ENCODE measurements at regions not wholly inside any gene's neighbourhood (a gene's known extent, or its start where the extent isn't known, plus 50 kb on each side); places are given as distances from the start of the nearest gene placed in this dataset.

- 94% methylated on average over 7 of the region's 9 CpGs for WGBS
- H3K36me3 ChIP-seq, result no peaks in the 10 kb centered on the region
Observed at GRCh38 chr2:150369862-150370261, 117.6 kb downstream of the RND3 start.

GRCh38 chr2:150358468-150358807 lies 129.0 kb downstream of the RND3 start:
- H3K27ac ChIP-seq, result no peak overlapping the region
- H3K27me3 ChIP-seq, result no peaks in the 10 kb centered on the region
- no peaks in the 10 kb centered on the region for H3K4me1 ChIP-seq
- H3K9me3 ChIP-seq, result no peaks in the 10 kb centered on the region
- 77% methylated on average over 3 of the region's 3 CpGs for WGBS
- H3K4me3 ChIP-seq, result no peak overlapping the region
- TF ChIP-seq POLR2A (IDR thresholded peaks at IDR 0.05) (no peak), POLR2AphosphoS5 (IDR thresholded peaks at IDR 0.05) (no peak), CTCF (IDR thresholded peaks at IDR 0.05) (no peak), EP300 (IDR thresholded peaks at IDR 0.05) (no peak)
- DNase-seq (ENCODE audit: low spot score in 2 of 2), result no peak
- no peaks in the 10 kb centered on the region for H3K36me3 ChIP-seq

More at GRCh38 chr2:150369862-150370261, 117.6 kb downstream of the RND3 start:
- Histone ChIP-seq H3K9me3 (no peaks in the 10 kb centered on the region), H3K27me3 (no peaks in the 10 kb centered on the region), H3K4me1 (no peaks in the 10 kb centered on the region), H3K4me3 (no peak overlapping the region), H3K27ac (no peak overlapping the region)
- no peak for DNase-seq (ENCODE audit: low spot score in 2 of 2)
- TF ChIP-seq POLR2A (IDR thresholded peaks at IDR 0.05) (no peak), POLR2AphosphoS5 (IDR thresholded peaks at IDR 0.05) (no peak), CTCF (IDR thresholded peaks at IDR 0.05) (no peak), EP300 (IDR thresholded peaks at IDR 0.05) (no peak)

GRCh38 chr2:150357770-150358467 lies 129.5 kb downstream of the RND3 start:
- no peaks in the 10 kb centered on the region for H3K27me3 ChIP-seq
- no peak overlapping the region for H3K4me3 ChIP-seq
- H3K9me3 ChIP-seq, result no peaks in the 10 kb centered on the region
- DNase-seq (ENCODE audit: low spot score in 2 of 2), result no peak
- TF ChIP-seq EP300 (IDR thresholded peaks at IDR 0.05), result no peak
- TF ChIP-seq POLR2AphosphoS5 (IDR thresholded peaks at IDR 0.05), result no peak
- TF ChIP-seq POLR2A (IDR thresholded peaks at IDR 0.05), result no peak
- no peak for TF ChIP-seq CTCF (IDR thresholded peaks at IDR 0.05)
- no peaks in the 10 kb centered on the region for H3K4me1 ChIP-seq
- WGBS, result 54% methylated on average over 2 of the region's 2 CpGs
- no peaks in the 10 kb centered on the region for H3K36me3 ChIP-seq
- no peak overlapping the region for H3K27ac ChIP-seq

GRCh38 chr2:150355440-150355839 lies 132.0 kb downstream of the RND3 start:
- Histone ChIP-seq H3K4me3 (no peak overlapping the region), H3K27me3 (no peaks in the 10 kb centered on the region), H3K27ac (no peak overlapping the region), H3K9me3 (no peaks in the 10 kb centered on the region), H3K36me3 (no peaks in the 10 kb centered on the region), H3K4me1 (no peaks in the 10 kb centered on the region)
- WGBS, result 91% methylated on average over 2 of the region's 2 CpGs
- DNase-seq (ENCODE audit: low spot score in 2 of 2), result no peak
- no peak for TF ChIP-seq CTCF (IDR thresholded peaks at IDR 0.05)
- no peak for TF ChIP-seq POLR2A (IDR thresholded peaks at IDR 0.05)

- 82% methylated on average over 2 of the region's 2 CpGs for WGBS
- H3K9me3 ChIP-seq, result no peaks in the 10 kb centered on the region
- no peak overlapping the region for H3K4me3 ChIP-seq
- TF ChIP-seq CTCF (IDR thresholded peaks at IDR 0.05) (no peak), POLR2AphosphoS5 (IDR thresholded peaks at IDR 0.05) (no peak), POLR2A (IDR thresholded peaks at IDR 0.05) (no peak), EP300 (IDR thresholded peaks at IDR 0.05) (no peak)
- no peaks in the 10 kb centered on the region for H3K4me1 ChIP-seq
- DNase-seq (ENCODE audit: low spot score in 2 of 2), result no peak
- H3K27me3 ChIP-seq, result no peaks in the 10 kb centered on the region
- H3K36me3 ChIP-seq, result no peaks in the 10 kb centered on the region
- H3K27ac ChIP-seq, result no peak overlapping the region
Observed at GRCh38 chr2:150353376-150353775, 134.1 kb downstream of the RND3 start.

Measured in suprapubic skin (tissue), 4 donors.